SJCRH30 (cell line): ENCODE measurements at regions not wholly inside any gene's neighbourhood (a gene's known extent, or its start where the extent isn't known, plus 50 kb on each side); places are given as distances from the start of the nearest gene placed in this dataset.

Source experiments
- DNase-seq, 2 experiments: peaks; one replicate each; pipeline ENCODE4 v3.0.0-alpha.2; 2015 to 2020
- H3K27ac ChIP-seq: fragments of 250-450 bp; sonication (Bioruptor Pico); 2 replicates; pipeline ENCODE4 v1.5.1; 2020; ENCODE audit warnings: mild to moderate bottlenecking, moderate library complexity
- H3K27me3 ChIP-seq: fragments of 250-450 bp; sonication (Bioruptor Pico); 2 replicates; pipeline ENCODE4 v1.5.1; 2020; ENCODE audit warnings: mild to moderate bottlenecking, moderate library complexity
- H3K36me3 ChIP-seq: fragments of 250-450 bp; sonication (Bioruptor Pico); 2 replicates; pipeline ENCODE4 v1.5.1; 2020; ENCODE audit warnings: mild to moderate bottlenecking, moderate library complexity
- H3K4me1 ChIP-seq: fragments of 250-450 bp; sonication (Bioruptor Pico); 2 replicates; pipeline ENCODE4 v1.5.1; 2020; ENCODE audit warnings: mild to moderate bottlenecking, moderate library complexity
- H3K4me3 ChIP-seq: fragments of 250-450 bp; sonication (Bioruptor Pico); 2 replicates; pipeline ENCODE4 v1.5.1; 2020; ENCODE audit warnings: mild to moderate bottlenecking, moderate library complexity
- H3K9me3 ChIP-seq: fragments of 250-450 bp; sonication (Bioruptor Pico); replicated peaks from 2 replicates; pipeline ENCODE4 v1.5.1; 2020; ENCODE audit warnings: mild to moderate bottlenecking, moderate library complexity

GRCh38 chr3:103889675-103890074 lies 1454.9 kb downstream of the ZPLD1 start:
- Histone ChIP-seq H3K4me3 (no peak overlapping the region), H3K27me3 (no peaks in the 10 kb centered on the region), H3K27ac (no peak overlapping the region), H3K36me3 (no peaks in the 10 kb centered on the region), H3K4me1 (no peaks in the 10 kb centered on the region), H3K9me3 (no peaks in the 10 kb centered on the region)
- no peak for DNase-seq

GRCh38 chr3:103894162-103894822 lies 1459.5 kb downstream of the ZPLD1 start:
- Histone ChIP-seq H3K27ac (no peak overlapping the region), H3K36me3 (no peaks in the 10 kb centered on the region), H3K27me3 (no peaks in the 10 kb centered on the region), H3K9me3 (no peaks in the 10 kb centered on the region), H3K4me1 (no peaks in the 10 kb centered on the region), H3K4me3 (no peak overlapping the region)
- DNase-seq = no peak

- no peak for DNase-seq
- Histone ChIP-seq H3K4me1 (no peaks in the 10 kb centered on the region), H3K27ac (no peak overlapping the region), H3K4me3 (no peak overlapping the region), H3K27me3 (no peaks in the 10 kb centered on the region), H3K9me3 (no peaks in the 10 kb centered on the region), H3K36me3 (no peaks in the 10 kb centered on the region)
Observed at GRCh38 chr3:103899328-103899727, 1464.5 kb downstream of the ZPLD1 start.

GRCh38 chr3:103904991-103905390 lies 1461.7 kb upstream of the ALCAM start:
- H3K27ac ChIP-seq = no peak overlapping the region
- no peak overlapping the region for H3K4me3 ChIP-seq
- H3K36me3 ChIP-seq = no peaks in the 10 kb centered on the region
- H3K27me3 ChIP-seq = no peaks in the 10 kb centered on the region
- H3K9me3 ChIP-seq = no peaks in the 10 kb centered on the region
- no peaks in the 10 kb centered on the region for H3K4me1 ChIP-seq
- no peak for DNase-seq

- Histone ChIP-seq H3K36me3 (no peaks in the 10 kb centered on the region), H3K27ac (no peak overlapping the region), H3K9me3 (no peaks in the 10 kb centered on the region), H3K27me3 (no peaks in the 10 kb centered on the region), H3K4me1 (no peaks in the 10 kb centered on the region), H3K4me3 (no peak overlapping the region)
- DNase-seq = no peak
Observed at GRCh38 chr3:103906304-103906703, 1460.4 kb upstream of the ALCAM start.

GRCh38 chr3:103906808-103907207 lies 1459.9 kb upstream of the ALCAM start:
- Histone ChIP-seq H3K27me3 (no peaks in the 10 kb centered on the region), H3K4me1 (no peaks in the 10 kb centered on the region), H3K27ac (no peak overlapping the region), H3K9me3 (no peaks in the 10 kb centered on the region), H3K4me3 (no peak overlapping the region), H3K36me3 (no peaks in the 10 kb centered on the region)
- no peak for DNase-seq

GRCh38 chr3:103907567-103907966 lies 1459.1 kb upstream of the ALCAM start:
- no peak for DNase-seq
- no peaks in the 10 kb centered on the region for H3K27me3 ChIP-seq
- H3K9me3 ChIP-seq = no peaks in the 10 kb centered on the region
- H3K36me3 ChIP-seq = no peaks in the 10 kb centered on the region
- no peak overlapping the region for H3K27ac ChIP-seq
- H3K4me1 ChIP-seq = no peaks in the 10 kb centered on the region
- H3K4me3 ChIP-seq = no peak overlapping the region

GRCh38 chr3:103909395-103909794 lies 1457.3 kb upstream of the ALCAM start:
- no peak for DNase-seq
- Histone ChIP-seq H3K27ac (no peak overlapping the region), H3K27me3 (no peaks in the 10 kb centered on the region), H3K4me1 (no peaks in the 10 kb centered on the region), H3K36me3 (no peaks in the 10 kb centered on the region), H3K4me3 (no peak overlapping the region), H3K9me3 (no peaks in the 10 kb centered on the region)

GRCh38 chr3:103918336-103918735 lies 1448.4 kb upstream of the ALCAM start:
- H3K36me3 ChIP-seq = no peaks in the 10 kb centered on the region
- H3K27me3 ChIP-seq = no peaks in the 10 kb centered on the region
- H3K9me3 ChIP-seq = no peaks in the 10 kb centered on the region
- H3K4me1 ChIP-seq = no peaks in the 10 kb centered on the region
- H3K27ac ChIP-seq = no peak overlapping the region
- H3K4me3 ChIP-seq = no peak overlapping the region
- DNase-seq = no peak

- H3K27me3 ChIP-seq = no peaks in the 10 kb centered on the region
- H3K9me3 ChIP-seq = no peaks in the 10 kb centered on the region
- H3K4me3 ChIP-seq = no peak overlapping the region
- DNase-seq = no peak
- H3K27ac ChIP-seq = no peak overlapping the region
- H3K36me3 ChIP-seq = no peaks in the 10 kb centered on the region
- no peaks in the 10 kb centered on the region for H3K4me1 ChIP-seq
Observed at GRCh38 chr3:103919327-103919726, 1447.4 kb upstream of the ALCAM start.

GRCh38 chr3:103923907-103924306 lies 1442.8 kb upstream of the ALCAM start:
- Histone ChIP-seq H3K9me3 (no peaks in the 10 kb centered on the region), H3K4me1 (no peaks in the 10 kb centered on the region)

GRCh38 chr3:103924544-103924943 lies 1442.2 kb upstream of the ALCAM start:
- no peaks in the 10 kb centered on the region for H3K27me3 ChIP-seq
- no peak overlapping the region for H3K4me3 ChIP-seq
- H3K27ac ChIP-seq = no peak overlapping the region
- H3K9me3 ChIP-seq = no peaks in the 10 kb centered on the region
- no peaks in the 10 kb centered on the region for H3K36me3 ChIP-seq
- H3K4me1 ChIP-seq = no peaks in the 10 kb centered on the region
- no peak for DNase-seq

More at GRCh38 chr3:103923907-103924306, 1442.8 kb upstream of the ALCAM start:
- Histone ChIP-seq H3K36me3 (no peaks in the 10 kb centered on the region), H3K27ac (no peak overlapping the region), H3K27me3 (no peaks in the 10 kb centered on the region), H3K4me3 (no peak overlapping the region)
- DNase-seq = no peak

- Histone ChIP-seq H3K36me3 (no peaks in the 10 kb centered on the region), H3K4me3 (no peak overlapping the region), H3K27me3 (no peaks in the 10 kb centered on the region), H3K27ac (no peak overlapping the region), H3K9me3 (no peaks in the 10 kb centered on the region), H3K4me1 (no peaks in the 10 kb centered on the region)
- no peak for DNase-seq
Observed at GRCh38 chr3:103926936-103927335, 1439.8 kb upstream of the ALCAM start.

- no peak overlapping the region for H3K27ac ChIP-seq
- no peaks in the 10 kb centered on the region for H3K9me3 ChIP-seq
- H3K27me3 ChIP-seq = no peaks in the 10 kb centered on the region
- H3K4me3 ChIP-seq = no peak overlapping the region
- H3K36me3 ChIP-seq = no peaks in the 10 kb centered on the region
- DNase-seq = no peak
- H3K4me1 ChIP-seq = no peaks in the 10 kb centered on the region
Observed at GRCh38 chr3:103927896-103928295, 1438.8 kb upstream of the ALCAM start.

- no peaks in the 10 kb centered on the region for H3K27me3 ChIP-seq
- no peak overlapping the region for H3K27ac ChIP-seq
- no peaks in the 10 kb centered on the region for H3K9me3 ChIP-seq
- no peak for DNase-seq
- H3K36me3 ChIP-seq = no peaks in the 10 kb centered on the region
- no peaks in the 10 kb centered on the region for H3K4me1 ChIP-seq
- H3K4me3 ChIP-seq = no peak overlapping the region
Observed at GRCh38 chr3:103937094-103937493, 1429.6 kb upstream of the ALCAM start.

- Histone ChIP-seq H3K27ac (no peak overlapping the region), H3K36me3 (no peaks in the 10 kb centered on the region), H3K4me3 (no peak overlapping the region), H3K9me3 (no peaks in the 10 kb centered on the region), H3K27me3 (no peaks in the 10 kb centered on the region), H3K4me1 (no peaks in the 10 kb centered on the region)
- DNase-seq = no peak
Observed at GRCh38 chr3:103947062-103947461, 1419.6 kb upstream of the ALCAM start.
